M059J (cell line): ENCODE measurements at regions not wholly inside any gene's neighbourhood (a gene's known extent, or its start where the extent isn't known, plus 50 kb on each side); places are given as distances from the start of the nearest gene placed in this dataset.

ENCODE experiments used
- DNase-seq: peaks from one replicate; pipeline ENCODE4 v3.0.0-alpha.2; 2012; ENCODE audit warnings: low read depth

- no peak for DNase-seq
These were observed 664.3 kb upstream of the CELF2 start for GRCh38 chr10:10353326-10353868.

DNA sequence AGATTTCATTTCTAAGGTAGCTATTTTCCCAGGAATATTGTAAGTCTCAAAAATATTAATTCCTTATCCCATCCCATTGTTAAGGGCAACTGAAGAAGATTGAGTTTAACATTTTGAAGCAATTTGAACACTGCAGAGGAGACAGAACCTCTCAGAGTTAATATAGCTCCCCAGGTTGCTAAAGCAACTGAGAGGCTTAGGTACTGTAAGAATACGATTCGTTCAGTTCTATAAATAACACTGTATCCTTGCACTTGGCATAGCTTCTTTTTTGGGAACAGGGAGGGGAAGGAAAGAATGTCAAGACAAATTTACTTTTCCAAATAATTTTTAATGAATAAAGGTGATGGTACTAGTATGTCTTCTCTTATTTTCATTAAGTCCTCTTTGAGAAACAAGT is 658.4 kb upstream of the CELF2 start:
- DNase-seq: no peak

GRCh38 chr10:10361301-10361885 is 656.3 kb upstream of the CELF2 start:
- no peak for DNase-seq

- no peak for DNase-seq
These were observed 654.9 kb upstream of the CELF2 start for GRCh38 chr10:10362800-10363199.

DNA sequence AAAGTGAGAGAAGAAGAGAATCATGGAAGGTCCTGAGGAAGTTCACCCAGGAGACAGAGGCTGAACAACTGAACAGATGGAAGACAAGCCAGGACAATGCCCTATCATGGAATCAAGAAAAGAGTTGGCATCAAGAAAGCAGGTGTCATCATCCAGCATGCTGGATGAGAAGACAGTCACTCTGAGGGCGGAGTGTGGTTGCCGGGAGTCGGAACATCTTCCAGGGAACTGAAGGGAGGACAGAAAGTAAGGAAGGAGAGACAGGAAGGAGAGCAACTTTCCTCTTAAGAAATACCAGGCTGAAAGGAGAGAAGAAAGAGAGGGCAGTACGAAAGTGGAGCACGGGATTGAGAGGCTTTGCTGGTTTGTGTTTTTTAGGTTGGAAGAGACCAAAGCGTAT is 654.5 kb upstream of the CELF2 start:
- DNase-seq: no peak

- DNase-seq: no peak
These were observed 652.8 kb upstream of the CELF2 start for GRCh38 chr10:10364902-10365301.

DNA sequence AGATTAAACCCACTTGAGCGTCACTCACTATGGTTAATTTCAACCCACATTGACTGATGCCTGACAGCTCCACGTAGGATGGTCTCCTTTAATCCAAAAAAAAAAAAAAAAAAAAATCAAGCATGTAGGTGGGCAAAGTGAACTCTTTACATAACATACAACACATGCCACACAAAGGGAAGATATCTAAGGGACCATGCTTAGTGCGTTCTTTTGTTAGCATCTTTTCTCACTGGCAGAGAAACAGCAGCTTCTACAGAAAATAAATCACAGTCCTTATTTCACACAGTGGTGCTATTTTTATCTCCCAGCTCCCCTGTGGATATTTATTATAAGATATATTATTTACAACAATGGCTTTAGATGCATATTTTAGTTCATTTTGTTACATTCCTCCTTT is 652.0 kb upstream of the CELF2 start:
- no peak for DNase-seq

DNA sequence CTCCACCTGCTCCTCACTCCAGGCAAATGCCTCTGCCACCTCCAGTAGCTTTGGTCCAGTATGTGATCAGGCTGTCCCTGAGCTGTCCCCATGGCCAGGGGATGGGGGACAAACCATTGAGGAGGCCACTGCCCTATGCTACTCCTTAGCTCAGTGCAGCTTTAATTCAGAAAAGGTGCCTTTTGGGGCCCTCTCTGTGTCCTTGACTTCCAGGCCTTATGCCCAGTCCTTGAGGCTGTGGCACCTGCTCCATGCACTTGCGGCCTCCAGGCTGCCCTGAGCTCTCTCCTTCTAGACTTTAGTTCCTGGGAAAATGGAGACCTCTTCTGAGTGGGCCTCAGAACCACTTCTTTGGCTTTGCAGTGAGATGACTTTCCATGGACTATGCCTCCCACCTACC is 650.8 kb upstream of the CELF2 start:
- no peak for DNase-seq

DNA sequence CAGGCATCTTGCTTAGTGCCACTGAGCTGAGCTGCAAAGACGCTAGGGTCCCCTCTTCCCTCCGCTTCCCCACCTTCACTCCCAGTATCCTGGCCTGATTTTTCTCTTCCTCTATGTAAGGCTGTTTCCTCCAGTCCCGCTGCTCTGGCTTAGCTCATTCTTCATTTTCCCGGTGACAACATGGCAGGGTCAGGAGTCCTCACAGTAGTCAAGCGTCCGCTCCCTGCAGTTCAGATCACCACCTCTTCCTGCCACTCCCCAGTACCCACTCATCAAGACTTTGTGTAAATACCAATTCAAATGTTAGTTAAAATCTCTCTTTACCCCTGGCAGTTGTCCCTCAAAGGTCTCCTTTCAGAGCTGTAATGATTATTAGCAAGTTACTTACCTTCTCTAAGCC is 650.4 kb upstream of the CELF2 start:
- DNase-seq: no peak

- DNase-seq: no peak
These were observed 648.6 kb upstream of the CELF2 start for GRCh38 chr10:10368951-10369576.

DNA sequence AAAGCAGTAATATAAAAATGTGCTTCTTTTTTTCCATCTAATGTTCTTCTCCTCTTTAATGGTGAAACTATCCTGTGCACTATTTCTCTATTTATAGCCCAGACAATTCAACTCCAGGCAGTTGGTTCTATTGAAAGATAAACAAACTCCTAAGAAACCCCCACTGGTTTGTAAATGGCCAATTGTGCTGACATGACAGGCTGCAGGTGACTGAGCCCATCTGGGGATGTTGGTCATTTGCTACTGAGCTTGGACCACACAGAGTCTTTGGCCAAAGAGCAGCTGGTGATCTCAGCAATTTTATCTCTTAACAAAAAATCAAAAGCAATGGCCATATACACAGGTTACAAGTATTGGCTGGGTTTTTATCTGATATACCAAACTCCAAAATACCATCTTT is 631.8 kb upstream of the CELF2 start:
- DNase-seq: no peak

- DNase-seq: no peak
These were observed 628.5 kb upstream of the CELF2 start for GRCh38 chr10:10389182-10389581.

- DNase-seq: no peak
These were observed 625.2 kb upstream of the CELF2 start for GRCh38 chr10:10392511-10392910.

DNA sequence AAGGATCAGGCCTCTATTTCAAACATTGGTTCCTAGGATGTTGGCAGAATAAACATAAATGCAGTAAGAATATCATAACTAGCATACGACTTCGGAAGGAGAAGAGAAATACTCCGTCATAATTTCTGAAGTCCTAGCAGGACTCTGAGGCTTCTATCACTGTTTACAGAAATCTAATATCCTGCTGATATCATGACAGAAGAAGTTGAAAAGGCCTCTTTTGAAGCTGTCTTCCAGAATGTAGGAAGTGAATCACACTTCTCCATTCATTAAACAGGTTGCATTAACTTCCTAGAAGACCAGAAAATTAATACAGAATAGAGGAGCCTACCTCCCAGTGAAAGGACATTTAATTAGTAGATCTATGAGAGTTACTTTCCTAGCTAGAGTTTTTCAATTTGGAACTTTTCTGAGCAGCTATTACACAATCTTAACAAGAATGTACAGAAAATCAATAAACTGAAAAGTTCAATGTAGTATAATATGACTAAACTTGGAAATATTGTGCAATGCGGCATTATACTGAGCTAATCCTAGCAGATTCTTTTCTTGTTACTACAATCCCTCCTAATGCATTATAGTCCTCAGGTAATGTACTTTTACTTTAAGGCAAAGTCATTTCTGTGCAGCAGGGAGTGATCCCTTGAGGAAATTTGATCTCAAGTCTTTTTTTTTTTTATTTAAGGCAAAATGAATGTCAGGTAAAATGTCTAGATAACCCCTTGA is 622.6 kb upstream of the CELF2 start:
- no peak for DNase-seq

DNA sequence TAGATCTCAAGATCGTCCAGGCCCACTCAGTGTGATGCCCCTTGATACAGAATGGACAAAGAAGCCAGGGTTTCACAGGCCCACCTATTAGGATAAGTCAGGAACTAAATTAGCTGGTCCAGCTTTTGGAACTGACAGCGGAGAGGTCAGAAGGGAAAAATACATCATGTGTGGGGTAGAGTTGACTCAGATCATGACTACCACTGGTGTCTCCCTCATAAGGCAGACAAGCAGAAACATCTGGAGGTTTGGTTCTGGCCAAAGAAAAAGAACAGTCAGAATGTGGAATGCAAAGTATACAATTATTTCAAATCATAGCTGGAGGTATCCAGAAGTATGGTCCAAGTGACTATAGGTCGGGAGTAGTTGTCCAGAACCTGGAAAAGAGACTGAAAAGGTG is 621.1 kb upstream of the CELF2 start:
- DNase-seq: no peak

GRCh38 chr10:10397906-10398305 is 619.8 kb upstream of the CELF2 start:
- DNase-seq: no peak

GRCh38 chr10:10403762-10404161 is 613.9 kb upstream of the CELF2 start:
- no peak for DNase-seq

DNA sequence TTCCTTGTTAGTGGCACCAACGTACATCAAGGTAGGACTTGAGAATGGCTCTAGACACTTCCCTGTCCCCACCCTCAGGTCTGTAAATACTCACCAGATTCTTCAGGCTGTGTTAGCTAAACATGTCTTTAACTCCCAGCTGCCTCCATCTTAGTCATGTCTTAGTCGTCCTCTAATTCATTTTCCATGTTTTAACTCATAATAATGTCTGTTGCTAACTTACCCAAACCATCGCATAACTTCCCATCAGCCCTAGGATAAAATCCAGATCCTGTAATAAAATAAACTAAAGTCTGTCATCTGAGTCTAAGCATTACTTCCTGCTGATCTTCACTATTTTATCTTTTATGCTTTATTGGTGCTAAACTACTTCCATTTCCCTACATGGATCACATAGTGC is 600.0 kb upstream of the CELF2 start:
- no peak for DNase-seq

DNA sequence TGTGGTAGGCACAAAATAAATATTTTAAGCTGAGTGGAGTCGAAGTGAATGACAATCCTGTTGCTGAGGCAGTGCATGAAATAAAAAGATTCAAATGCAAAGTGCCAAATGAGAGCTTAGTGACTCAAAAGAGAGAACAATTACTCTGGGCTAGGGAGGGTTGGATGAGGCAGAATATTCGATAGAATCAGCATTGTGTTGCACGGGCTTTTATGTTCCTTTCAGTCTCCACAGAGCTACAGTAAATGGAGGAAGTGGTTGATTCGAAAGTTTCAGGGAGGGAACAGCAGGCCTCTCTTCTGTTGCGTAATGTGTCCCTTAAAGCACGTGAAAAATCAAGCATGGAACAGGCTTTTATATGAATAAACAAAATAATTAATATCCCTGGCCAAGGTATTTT is 599.3 kb upstream of the CELF2 start:
- no peak for DNase-seq

DNA sequence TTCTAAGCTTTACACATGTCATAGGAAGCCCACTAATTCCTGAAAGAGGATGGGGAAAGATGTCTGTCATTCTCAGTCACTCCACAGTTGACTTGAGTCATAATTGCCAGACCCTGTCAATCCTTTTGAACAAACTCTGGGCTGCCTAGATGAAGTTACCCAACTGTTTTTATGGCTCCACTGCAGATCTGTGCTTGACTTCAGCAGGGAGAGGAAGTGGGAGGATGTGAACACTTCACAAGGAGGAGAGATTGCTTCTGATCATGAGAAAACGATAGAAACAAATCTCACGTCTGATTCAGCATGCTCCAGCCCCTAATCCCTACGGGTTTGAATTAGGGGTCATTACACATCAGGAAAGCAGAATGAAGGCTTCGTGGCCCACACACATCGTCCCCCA is 596.6 kb upstream of the CELF2 start:
- no peak for DNase-seq

GRCh38 chr10:10431422-10432066 is 586.1 kb upstream of the CELF2 start:
- no peak for DNase-seq

DNA sequence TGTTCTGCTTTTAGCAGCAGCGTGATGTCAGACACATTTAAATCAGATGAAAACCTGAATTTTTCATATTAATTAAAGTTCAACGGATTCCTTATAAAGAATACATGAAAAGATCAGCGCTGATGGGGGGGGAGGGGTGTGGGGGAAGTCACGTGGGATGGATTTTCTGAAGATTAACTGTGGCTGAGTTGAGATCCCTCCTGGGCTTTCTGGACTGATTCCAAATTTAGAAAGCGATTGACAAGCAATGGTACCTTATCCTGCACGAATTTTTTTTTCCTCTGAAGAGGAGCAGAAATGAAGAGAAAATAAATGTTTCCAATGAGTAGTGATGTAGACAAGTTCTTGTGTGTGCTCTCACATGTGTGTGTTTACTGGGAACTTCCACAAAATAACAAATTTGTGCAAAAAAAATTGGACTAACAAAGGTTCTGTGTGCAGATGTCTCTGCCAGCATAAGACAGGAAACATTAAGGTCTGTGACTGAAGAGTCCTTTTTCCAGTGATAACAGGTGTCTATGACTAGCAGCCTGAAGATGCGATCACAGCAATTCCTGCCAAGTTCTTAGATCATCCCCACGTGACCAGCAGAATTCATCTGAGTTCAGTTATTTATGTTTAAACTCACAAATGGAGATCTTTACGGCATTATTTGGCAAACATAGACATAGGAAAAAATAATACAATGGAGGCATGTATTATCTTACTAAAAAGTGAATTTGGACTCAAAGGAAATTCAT is 585.2 kb upstream of the CELF2 start:
- no peak for DNase-seq
